MM.1S (cell line): ENCODE measurements at regions not wholly inside any gene's neighbourhood (a gene's known extent, or its start where the extent isn't known, plus 50 kb on each side); places are given as distances from the start of the nearest gene placed in this dataset.

Experiments used
- EZH2 ChIP-seq: fragments of 300-600 bp; sonication (generic); optimal IDR thresholded peaks from 2 replicates; pipeline ENCODE3; 2017; ENCODE audit warnings: low read depth, mild to moderate bottlenecking, antibody characterized with exemption, low read length, mixed read lengths
- TF ChIP-seq, protein P1 (sequence below): fragments of 300-600 bp; sonication (generic); IDR thresholded peaks from 2 replicates; pipeline ENCODE4 v1.5.1; 2016; ENCODE audit warnings: antibody characterized with exemption, low read length, mixed read lengths

GRCh38 chr16:13795131-13795530, 124.8 kb upstream of the ERCC4 start:
- TF ChIP-seq EZH2: no peak
- TF ChIP-seq, protein P1, sequence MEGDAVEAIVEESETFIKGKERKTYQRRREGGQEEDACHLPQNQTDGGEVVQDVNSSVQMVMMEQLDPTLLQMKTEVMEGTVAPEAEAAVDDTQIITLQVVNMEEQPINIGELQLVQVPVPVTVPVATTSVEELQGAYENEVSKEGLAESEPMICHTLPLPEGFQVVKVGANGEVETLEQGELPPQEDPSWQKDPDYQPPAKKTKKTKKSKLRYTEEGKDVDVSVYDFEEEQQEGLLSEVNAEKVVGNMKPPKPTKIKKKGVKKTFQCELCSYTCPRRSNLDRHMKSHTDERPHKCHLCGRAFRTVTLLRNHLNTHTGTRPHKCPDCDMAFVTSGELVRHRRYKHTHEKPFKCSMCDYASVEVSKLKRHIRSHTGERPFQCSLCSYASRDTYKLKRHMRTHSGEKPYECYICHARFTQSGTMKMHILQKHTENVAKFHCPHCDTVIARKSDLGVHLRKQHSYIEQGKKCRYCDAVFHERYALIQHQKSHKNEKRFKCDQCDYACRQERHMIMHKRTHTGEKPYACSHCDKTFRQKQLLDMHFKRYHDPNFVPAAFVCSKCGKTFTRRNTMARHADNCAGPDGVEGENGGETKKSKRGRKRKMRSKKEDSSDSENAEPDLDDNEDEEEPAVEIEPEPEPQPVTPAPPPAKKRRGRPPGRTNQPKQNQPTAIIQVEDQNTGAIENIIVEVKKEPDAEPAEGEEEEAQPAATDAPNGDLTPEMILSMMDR: no peak
